ENCODE measurements at regions not wholly inside any gene's neighbourhood (a gene's known extent, or its start where the extent isn't known, plus 50 kb on each side); places are given as distances from the start of the nearest gene placed in this dataset.

DNA sequence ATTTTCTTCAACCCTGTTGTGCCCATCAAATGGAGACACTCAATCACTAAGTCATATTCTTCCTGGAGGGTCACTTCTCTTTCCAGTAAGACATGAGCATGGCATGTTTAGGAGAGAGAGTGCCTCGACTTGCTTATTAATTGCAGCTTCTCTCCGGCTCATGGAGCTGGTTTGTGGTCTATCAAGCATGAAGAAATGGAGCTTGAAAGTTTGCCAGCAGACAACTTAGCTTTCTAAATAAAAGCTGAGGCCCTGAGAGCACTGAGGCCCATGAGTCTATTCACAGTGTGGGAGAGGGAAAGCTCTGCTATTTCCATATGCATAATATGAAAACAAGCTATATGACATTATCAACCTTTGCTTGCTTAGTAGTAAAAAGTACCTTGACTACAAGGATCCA lies 378.5 kb downstream of the FGF9 start (continued):
- TF ChIP-seq, protein P1, sequence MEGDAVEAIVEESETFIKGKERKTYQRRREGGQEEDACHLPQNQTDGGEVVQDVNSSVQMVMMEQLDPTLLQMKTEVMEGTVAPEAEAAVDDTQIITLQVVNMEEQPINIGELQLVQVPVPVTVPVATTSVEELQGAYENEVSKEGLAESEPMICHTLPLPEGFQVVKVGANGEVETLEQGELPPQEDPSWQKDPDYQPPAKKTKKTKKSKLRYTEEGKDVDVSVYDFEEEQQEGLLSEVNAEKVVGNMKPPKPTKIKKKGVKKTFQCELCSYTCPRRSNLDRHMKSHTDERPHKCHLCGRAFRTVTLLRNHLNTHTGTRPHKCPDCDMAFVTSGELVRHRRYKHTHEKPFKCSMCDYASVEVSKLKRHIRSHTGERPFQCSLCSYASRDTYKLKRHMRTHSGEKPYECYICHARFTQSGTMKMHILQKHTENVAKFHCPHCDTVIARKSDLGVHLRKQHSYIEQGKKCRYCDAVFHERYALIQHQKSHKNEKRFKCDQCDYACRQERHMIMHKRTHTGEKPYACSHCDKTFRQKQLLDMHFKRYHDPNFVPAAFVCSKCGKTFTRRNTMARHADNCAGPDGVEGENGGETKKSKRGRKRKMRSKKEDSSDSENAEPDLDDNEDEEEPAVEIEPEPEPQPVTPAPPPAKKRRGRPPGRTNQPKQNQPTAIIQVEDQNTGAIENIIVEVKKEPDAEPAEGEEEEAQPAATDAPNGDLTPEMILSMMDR (IDR thresholded peaks at IDR 0.05; ENCODE audit: control extremely low read depth in 1 of 3, insufficient read depth in 1 of 3, low read depth in 1 of 3, low read length in 3 of 3): no peak
- TF ChIP-seq CHD2 (IDR thresholded peaks at IDR 0.05; ENCODE audit: low read length) (no peak), TAF1 (IDR thresholded peaks at IDR 0.05; ENCODE audit: low read depth, low read length) (no peak), BACH1 (IDR thresholded peaks at IDR 0.05; ENCODE audit: low read length) (no peak), CBX8 (IDR thresholded peaks at IDR 0.05; ENCODE audit: borderline replicate concordance, low read depth, low read length) (no peak), BCL11A (IDR thresholded peaks at IDR 0.05; ENCODE audit: low read depth in 2 of 2, low read length in 2 of 2) (no peak), RAD21 (IDR thresholded peaks at IDR 0.05 in 1 of 2, conservative IDR thresholded peaks at IDR 0.05 in 1 of 2; ENCODE audit: low read depth in 2 of 2, low read length in 2 of 2) (no peak)
